HepG2 (cell line): ENCODE measurements at regions not wholly inside any gene's neighbourhood (a gene's known extent, or its start where the extent isn't known, plus 50 kb on each side); places are given as distances from the start of the nearest gene placed in this dataset.

Experiments
- ATAC-seq: fragments of 200-7000 bp; cut with Tn5 transposase; 3 replicates; pipeline ENCODE4 v1.9.1; 2020; ENCODE audit warnings: mild to moderate bottlenecking, moderate library complexity
- BruUV-seq: library from RNA; stranded (reverse); fragments of 400-500 nt; replicated peaks from 2 replicates; lab custom pipeline; 2021; lab: Mats Ljungman, UMichigan
- CTCF ChIA-PET: fragments of 300-600 bp; formaldehyde crosslinking; extraction: SDS; loops from one replicate; lab custom pipeline; 2021; ENCODE audit warnings: low total read pairs, inconsistent platforms, low intra/inter-chr PET ratio; lab: Yijun Ruan, JAX
- POLR2A ChIA-PET: fragments of 350-600 bp; sonication (Branson Sonifier 250); formaldehyde crosslinking; loops from one replicate; lab custom pipeline; 2020; ENCODE audit warnings: antibody characterized with exemption, inconsistent platforms; lab: Yijun Ruan, JAX
- DNase-seq: peaks from one replicate; pipeline ENCODE4 v3.0.0-alpha.2; 2015; ENCODE audit warnings: low spot score
- FAIRE-seq: peaks from 3 replicates; lab custom pipeline; 2011; peaks lifted over from hg19 to GRCh38; lab: Jason Lieb, UNC
- H2AFZ ChIP-seq: one replicate; pipeline ENCODE4 v1.6.1; 2011; ENCODE audit warnings: low read length, inconsistent platforms
- H3K27ac ChIP-seq: fragments of 300-600 bp; 3 replicates; pipeline ENCODE4 v1.8.0; 2011; ENCODE audit warnings: mixed run types, mild to moderate bottlenecking, mixed read lengths, low read length, inconsistent platforms; ENCODE audit not compliant: insufficient read depth; ENCODE audit errors: extremely low read length
- H3K27me3 ChIP-seq, 2 experiments: fragments of 200-600 bp in 1 of 2; 2 replicates in 1 of 2; 3 replicates in 1 of 2; pipeline versions ENCODE4 v1.6.0 to v1.8.0; 2011; ENCODE audit warnings: low read length in 2 of 2, mild to moderate bottlenecking in 2 of 2, moderate library complexity in 2 of 2, inconsistent platforms in 1 of 2; ENCODE audit not compliant: insufficient read depth in 2 of 2, control insufficient read depth in 1 of 2
- H3K36me3 ChIP-seq, 2 experiments: fragments of 200-600 bp in 1 of 2; replicated peaks in 1 of 2; 2 replicates in 1 of 2; 3 replicates in 1 of 2; pipeline versions ENCODE4 v1.5.1 to v1.8.0; 2011; ENCODE audit warnings: low read length in 2 of 2, inconsistent platforms in 1 of 2; ENCODE audit not compliant: insufficient read depth in 2 of 2, control insufficient read depth in 1 of 2
- H3K4me1 ChIP-seq: 2 replicates; pipeline ENCODE4 v1.5.1; 2012; ENCODE audit warnings: low read length, inconsistent platforms; ENCODE audit not compliant: insufficient read depth
- H3K4me2 ChIP-seq: 2 replicates; pipeline ENCODE4 v1.6.0; 2011; ENCODE audit warnings: low read depth, low read length, inconsistent platforms
- H3K4me3 ChIP-seq, 3 experiments: fragments of 200-600 bp in 1 of 3; sonication (generic), shearing (Covaris generic) in 1 of 3; replicated peaks in 1 of 3; 2 replicates each; pipeline ENCODE4 v1.5.1; 2011 to 2016; ENCODE audit warnings: low read length in 3 of 3, inconsistent platforms in 2 of 3, low read depth in 2 of 3, mild to moderate bottlenecking in 2 of 3, control low read depth in 1 of 3, mixed read lengths in 1 of 3; ENCODE audit not compliant: insufficient read depth in 1 of 3
- H3K79me2 ChIP-seq: one replicate; pipeline ENCODE4 v1.6.1; 2011; ENCODE audit warnings: low read length, inconsistent platforms; ENCODE audit not compliant: insufficient read depth
- H3K9ac ChIP-seq: 2 replicates; pipeline ENCODE4 v1.6.0; 2011; ENCODE audit warnings: mild to moderate bottlenecking, low read depth, low read length, inconsistent platforms; ENCODE audit not compliant: insufficient read depth
- H3K9me3 ChIP-seq: 2 replicates; pipeline ENCODE4 v1.5.1; 2012; ENCODE audit warnings: mild to moderate bottlenecking, low read length
- H4K20me1 ChIP-seq: 2 replicates; pipeline ENCODE4 v1.6.0; 2011; ENCODE audit warnings: inconsistent platforms, mild to moderate bottlenecking, low read length, moderate library complexity; ENCODE audit not compliant: insufficient read depth
- EED ChIP-seq: sonication (generic); formaldehyde crosslinking; IDR thresholded peaks from 2 replicates; pipeline ENCODE4 v1.5.0; 2020; ENCODE audit warnings: mild to moderate bottlenecking, missing genetic modification reagents
- SMARCE1 ChIP-seq: fragments of 450-650 bp; IDR thresholded peaks from 2 replicates; pipeline ENCODE4 v1.6.1; 2017; ENCODE audit warnings: borderline replicate concordance
- SP4 ChIP-seq: sonication (generic); formaldehyde crosslinking; IDR thresholded peaks from 2 replicates; pipeline ENCODE4 v1.8.1; 2023; ENCODE audit warnings: mild to moderate bottlenecking, missing genetic modification reagents
- SSRP1 ChIP-seq: IDR thresholded peaks from 2 replicates; pipeline ENCODE4 v1.6.1; 2016; ENCODE audit warnings: control low read depth
- ZSCAN25 ChIP-seq: sonication (generic); formaldehyde crosslinking; IDR thresholded peaks from 2 replicates; pipeline ENCODE4 v1.8.0; 2022; ENCODE audit warnings: mild to moderate bottlenecking, missing genetic modification reagents
- WGBS: methylation state at CpG from one replicate; pipeline ENCODE4 v1.1.6; 2017; ENCODE audit warnings: low lambda C conversion rate; 5-methylcytosine and 5-hydroxymethylcytosine counted together
- in situ Hi-C: cut with HindIII; loops from 2 replicates; pipeline ENCODE4 v1.10.0; 2017; ENCODE audit warnings: low pct_unique_long_range_greater_than_20kb; ENCODE audit not compliant: extremely low pct_ligation_motif_present
- intact Hi-C: fragments of 100-400 bp; cut with micrococcal nuclease; formaldehyde crosslinking; loops from one replicate; pipeline ENCODE4 v1.10.0; 2022; ENCODE audit not compliant: unreplicated experiment
- TF ChIP-seq, protein P1 (sequence below): sonication (generic); formaldehyde crosslinking; IDR thresholded peaks from 2 replicates; pipeline ENCODE4 v1.4.0; 2020; ENCODE audit warnings: missing genetic modification reagents
- TF ChIP-seq, protein P2 (sequence below): sonication (generic); formaldehyde crosslinking; IDR thresholded peaks from 2 replicates; pipeline ENCODE4 v1.4.0; 2020; ENCODE audit warnings: missing genetic modification reagents
- TF ChIP-seq, protein P3 (sequence below): IDR thresholded peaks from 2 replicates; pipeline ENCODE4 v1.6.1; 2016
- TF ChIP-seq, protein P4 (sequence below): sonication (generic); formaldehyde crosslinking; IDR thresholded peaks from 2 replicates; pipeline ENCODE4 v1.4.0; 2020; ENCODE audit warnings: mild to moderate bottlenecking, missing genetic modification reagents

DNA sequence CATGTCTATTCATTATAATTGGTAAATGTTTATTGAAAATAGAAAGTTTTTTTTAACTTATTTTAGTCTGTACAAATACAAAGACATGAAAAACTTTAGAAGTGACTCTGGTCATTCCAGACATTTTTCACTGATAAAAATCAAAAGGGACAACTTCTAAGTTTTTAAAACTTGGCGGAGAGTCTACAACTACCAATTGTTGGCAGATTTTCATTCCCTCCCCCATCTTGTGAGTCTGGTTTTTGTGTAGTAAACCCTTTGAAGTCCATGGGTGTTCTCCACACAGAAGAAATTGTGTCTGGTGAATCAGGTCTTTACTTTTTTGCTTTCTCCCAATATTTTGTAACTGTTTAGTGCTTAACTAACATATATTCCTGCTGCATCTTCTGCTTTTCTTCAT, 336.5 kb downstream of the PDGFC start:
- no TSS peak for BruUV-seq
- FAIRE-seq, result no peak
- no peak overlapping the region for H3K9ac ChIP-seq
- 0% methylated on average over 1 of the region's 1 CpG for WGBS
- H2AFZ ChIP-seq, result no peak overlapping the region
- no peak for ATAC-seq
- H3K27me3 ChIP-seq, result no peaks in the 10 kb centered on the region
- H3K4me1 ChIP-seq, result no peaks in the 10 kb centered on the region
- TF ChIP-seq EED (CRISPR knock-in tag) (no peak), SP4 (no peak), ZSCAN25 (CRISPR knock-in tag) (no peak), SMARCE1 (no peak), SSRP1 (CRISPR knock-in tag) (no peak)
- TF ChIP-seq, protein P1, sequence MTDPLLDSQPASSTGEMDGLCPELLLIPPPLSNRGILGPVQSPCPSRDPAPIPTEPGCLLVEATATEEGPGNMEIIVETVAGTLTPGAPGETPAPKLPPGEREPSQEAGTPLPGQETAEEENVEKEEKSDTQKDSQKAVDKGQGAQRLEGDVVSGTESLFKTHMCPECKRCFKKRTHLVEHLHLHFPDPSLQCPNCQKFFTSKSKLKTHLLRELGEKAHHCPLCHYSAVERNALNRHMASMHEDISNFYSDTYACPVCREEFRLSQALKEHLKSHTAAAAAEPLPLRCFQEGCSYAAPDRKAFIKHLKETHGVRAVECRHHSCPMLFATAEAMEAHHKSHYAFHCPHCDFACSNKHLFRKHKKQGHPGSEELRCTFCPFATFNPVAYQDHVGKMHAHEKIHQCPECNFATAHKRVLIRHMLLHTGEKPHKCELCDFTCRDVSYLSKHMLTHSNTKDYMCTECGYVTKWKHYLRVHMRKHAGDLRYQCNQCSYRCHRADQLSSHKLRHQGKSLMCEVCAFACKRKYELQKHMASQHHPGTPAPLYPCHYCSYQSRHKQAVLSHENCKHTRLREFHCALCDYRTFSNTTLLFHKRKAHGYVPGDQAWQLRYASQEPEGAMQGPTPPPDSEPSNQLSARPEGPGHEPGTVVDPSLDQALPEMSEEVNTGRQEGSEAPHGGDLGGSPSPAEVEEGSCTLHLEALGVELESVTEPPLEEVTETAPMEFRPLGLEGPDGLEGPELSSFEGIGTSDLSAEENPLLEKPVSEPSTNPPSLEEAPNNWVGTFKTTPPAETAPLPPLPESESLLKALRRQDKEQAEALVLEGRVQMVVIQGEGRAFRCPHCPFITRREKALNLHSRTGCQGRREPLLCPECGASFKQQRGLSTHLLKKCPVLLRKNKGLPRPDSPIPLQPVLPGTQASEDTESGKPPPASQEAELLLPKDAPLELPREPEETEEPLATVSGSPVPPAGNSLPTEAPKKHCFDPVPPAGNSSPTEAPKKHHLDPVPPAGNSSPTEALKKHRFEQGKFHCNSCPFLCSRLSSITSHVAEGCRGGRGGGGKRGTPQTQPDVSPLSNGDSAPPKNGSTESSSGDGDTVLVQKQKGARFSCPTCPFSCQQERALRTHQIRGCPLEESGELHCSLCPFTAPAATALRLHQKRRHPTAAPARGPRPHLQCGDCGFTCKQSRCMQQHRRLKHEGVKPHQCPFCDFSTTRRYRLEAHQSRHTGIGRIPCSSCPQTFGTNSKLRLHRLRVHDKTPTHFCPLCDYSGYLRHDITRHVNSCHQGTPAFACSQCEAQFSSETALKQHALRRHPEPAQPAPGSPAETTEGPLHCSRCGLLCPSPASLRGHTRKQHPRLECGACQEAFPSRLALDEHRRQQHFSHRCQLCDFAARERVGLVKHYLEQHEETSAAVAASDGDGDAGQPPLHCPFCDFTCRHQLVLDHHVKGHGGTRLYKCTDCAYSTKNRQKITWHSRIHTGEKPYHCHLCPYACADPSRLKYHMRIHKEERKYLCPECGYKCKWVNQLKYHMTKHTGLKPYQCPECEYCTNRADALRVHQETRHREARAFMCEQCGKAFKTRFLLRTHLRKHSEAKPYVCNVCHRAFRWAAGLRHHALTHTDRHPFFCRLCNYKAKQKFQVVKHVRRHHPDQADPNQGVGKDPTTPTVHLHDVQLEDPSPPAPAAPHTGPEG (CRISPR knock-in tag), result no peak
- TF ChIP-seq, protein P2, sequence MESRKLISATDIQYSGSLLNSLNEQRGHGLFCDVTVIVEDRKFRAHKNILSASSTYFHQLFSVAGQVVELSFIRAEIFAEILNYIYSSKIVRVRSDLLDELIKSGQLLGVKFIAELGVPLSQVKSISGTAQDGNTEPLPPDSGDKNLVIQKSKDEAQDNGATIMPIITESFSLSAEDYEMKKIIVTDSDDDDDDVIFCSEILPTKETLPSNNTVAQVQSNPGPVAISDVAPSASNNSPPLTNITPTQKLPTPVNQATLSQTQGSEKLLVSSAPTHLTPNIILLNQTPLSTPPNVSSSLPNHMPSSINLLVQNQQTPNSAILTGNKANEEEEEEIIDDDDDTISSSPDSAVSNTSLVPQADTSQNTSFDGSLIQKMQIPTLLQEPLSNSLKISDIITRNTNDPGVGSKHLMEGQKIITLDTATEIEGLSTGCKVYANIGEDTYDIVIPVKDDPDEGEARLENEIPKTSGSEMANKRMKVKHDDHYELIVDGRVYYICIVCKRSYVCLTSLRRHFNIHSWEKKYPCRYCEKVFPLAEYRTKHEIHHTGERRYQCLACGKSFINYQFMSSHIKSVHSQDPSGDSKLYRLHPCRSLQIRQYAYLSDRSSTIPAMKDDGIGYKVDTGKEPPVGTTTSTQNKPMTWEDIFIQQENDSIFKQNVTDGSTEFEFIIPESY (CRISPR knock-in tag), result no peak
- TF ChIP-seq, protein P3, sequence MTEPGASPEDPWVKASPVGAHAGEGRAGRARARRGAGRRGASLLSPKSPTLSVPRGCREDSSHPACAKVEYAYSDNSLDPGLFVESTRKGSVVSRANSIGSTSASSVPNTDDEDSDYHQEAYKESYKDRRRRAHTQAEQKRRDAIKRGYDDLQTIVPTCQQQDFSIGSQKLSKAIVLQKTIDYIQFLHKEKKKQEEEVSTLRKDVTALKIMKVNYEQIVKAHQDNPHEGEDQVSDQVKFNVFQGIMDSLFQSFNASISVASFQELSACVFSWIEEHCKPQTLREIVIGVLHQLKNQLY (CRISPR knock-in tag), result no peak
- TF ChIP-seq, protein P4, sequence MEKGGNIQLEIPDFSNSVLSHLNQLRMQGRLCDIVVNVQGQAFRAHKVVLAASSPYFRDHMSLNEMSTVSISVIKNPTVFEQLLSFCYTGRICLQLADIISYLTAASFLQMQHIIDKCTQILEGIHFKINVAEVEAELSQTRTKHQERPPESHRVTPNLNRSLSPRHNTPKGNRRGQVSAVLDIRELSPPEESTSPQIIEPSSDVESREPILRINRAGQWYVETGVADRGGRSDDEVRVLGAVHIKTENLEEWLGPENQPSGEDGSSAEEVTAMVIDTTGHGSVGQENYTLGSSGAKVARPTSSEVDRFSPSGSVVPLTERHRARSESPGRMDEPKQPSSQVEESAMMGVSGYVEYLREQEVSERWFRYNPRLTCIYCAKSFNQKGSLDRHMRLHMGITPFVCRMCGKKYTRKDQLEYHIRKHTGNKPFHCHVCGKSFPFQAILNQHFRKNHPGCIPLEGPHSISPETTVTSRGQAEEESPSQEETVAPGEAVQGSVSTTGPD (CRISPR knock-in tag), result no peak
- no peak for DNase-seq
- no peak overlapping the region for H3K4me3 ChIP-seq
- no peak overlapping the region for H3K4me2 ChIP-seq
- ChIA-PET POLR2A (no interaction called here), CTCF (no interaction called here)
- H3K79me2 ChIP-seq, result no peaks in the 10 kb centered on the region
- H3K36me3 ChIP-seq, result no peaks in the 10 kb centered on the region
- no peak overlapping the region for H3K27ac ChIP-seq
- no peaks in the 10 kb centered on the region for H4K20me1 ChIP-seq
- in situ Hi-C loops, result no loop called here
- intact Hi-C loops, result no loop called here
- no peaks in the 10 kb centered on the region for H3K9me3 ChIP-seq
